HL-60/S4 (cell line): ENCODE measurements at regions not wholly inside any gene's neighbourhood (a gene's known extent, or its start where the extent isn't known, plus 50 kb on each side); places are given as distances from the start of the nearest gene placed in this dataset.

Experiments
- in situ Hi-C: fragments of 300-500 bp; cut with MboI; formaldehyde crosslinking; loops from 2 replicates; pipeline ENCODE4 v1.14.3; 2022; ENCODE audit warnings: low sequenced_read_pairs

DNA sequence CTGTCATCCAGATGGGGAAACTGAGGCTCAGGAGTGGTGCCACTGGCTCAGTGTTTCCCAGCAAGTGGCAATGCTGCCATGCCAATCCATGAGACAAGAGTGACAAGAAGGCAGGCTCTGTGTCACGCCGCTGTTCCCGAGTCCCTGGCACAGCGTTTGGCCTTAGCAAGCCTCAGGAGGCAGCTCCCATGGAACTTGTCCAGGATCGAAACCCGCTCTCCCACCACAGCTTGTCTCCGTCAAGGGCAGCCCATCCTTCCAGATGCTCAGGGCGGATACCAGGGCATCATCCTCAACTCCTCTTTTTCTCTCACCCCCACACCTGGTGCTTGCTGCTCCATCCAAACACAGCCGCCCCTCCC lies 110.6 kb upstream of the PTPN1 start:
- in situ Hi-C loops, result no loop called here

DNA sequence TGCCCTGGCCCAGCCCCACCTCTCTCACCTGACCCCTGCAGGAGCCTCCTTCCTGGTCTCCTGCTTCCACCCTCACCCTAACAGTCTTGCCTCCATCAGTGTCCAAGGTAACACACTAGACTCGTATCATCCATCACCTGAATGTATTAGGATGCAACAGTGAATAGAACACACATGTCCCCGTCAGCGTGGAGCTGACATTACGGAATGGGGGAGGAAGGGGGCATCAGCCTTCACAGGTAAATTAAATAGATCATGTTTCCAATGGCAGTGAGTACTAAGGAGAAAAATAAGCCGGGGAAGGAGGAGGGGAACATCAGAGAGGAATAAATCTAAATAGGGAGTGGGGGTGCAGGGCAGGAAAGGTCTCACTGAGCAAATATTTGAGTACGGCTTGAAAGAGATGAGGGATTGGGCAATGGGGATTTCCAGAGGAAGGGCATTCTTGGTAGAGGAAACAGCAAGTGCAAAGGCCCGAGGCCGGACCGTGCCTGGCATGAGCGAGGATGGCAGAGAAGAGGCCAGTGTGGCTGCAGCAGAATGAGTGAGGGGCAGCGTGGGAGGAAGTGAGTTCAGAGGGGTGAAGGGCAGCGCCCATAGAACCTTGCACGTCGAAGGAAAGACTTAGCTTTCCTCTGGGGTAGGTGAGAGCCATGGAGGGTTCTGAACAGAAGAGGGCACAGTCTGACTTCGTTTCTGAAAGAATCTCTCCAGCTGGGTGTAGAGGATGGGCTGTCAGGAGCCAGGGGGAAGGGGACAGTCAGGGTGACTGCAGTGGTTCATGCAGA lies 110.1 kb upstream of the PTPN1 start:
- in situ Hi-C loops, result no loop called here

DNA sequence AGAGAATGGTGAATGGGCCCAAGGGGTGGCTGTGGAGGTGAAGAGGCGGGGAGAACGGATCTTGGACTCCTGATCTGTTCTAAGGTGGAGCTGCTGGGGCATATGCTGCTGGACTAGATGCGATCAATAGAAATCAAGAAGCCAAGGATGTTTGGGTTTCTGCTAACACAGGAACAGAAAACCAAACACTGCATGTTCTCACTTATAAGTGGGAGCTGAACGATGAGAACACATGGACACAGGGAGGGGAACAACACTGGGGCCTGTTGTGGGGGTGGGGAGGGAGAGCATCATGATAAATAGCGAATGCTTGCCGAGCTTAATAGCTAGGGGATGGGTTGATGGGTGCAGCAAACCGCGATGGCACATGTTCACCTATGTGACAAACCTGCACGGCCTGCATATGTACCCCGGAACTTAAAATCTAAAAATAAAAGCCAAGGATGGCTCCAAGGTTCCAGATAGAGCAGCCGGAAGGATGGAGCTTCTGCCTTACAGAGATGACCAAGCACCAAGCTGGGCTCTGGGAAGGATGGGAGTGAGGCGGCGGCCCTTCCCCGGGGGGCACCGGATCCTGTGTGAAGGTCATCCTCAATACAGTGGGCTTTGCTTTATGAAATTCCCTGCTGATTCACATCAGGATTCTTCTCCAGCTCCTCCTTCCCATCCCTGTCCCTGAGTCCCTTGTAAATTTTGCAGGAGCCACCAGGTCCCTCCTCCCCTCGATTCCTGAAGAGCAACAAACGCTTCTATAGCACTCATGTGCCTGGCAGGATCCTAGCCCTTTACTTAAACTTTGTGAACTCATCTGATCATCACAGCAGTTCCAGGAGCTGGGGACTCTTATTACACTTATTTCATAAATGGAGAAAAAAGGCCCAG lies 109.2 kb upstream of the PTPN1 start:
- in situ Hi-C loops, result no loop called here

DNA sequence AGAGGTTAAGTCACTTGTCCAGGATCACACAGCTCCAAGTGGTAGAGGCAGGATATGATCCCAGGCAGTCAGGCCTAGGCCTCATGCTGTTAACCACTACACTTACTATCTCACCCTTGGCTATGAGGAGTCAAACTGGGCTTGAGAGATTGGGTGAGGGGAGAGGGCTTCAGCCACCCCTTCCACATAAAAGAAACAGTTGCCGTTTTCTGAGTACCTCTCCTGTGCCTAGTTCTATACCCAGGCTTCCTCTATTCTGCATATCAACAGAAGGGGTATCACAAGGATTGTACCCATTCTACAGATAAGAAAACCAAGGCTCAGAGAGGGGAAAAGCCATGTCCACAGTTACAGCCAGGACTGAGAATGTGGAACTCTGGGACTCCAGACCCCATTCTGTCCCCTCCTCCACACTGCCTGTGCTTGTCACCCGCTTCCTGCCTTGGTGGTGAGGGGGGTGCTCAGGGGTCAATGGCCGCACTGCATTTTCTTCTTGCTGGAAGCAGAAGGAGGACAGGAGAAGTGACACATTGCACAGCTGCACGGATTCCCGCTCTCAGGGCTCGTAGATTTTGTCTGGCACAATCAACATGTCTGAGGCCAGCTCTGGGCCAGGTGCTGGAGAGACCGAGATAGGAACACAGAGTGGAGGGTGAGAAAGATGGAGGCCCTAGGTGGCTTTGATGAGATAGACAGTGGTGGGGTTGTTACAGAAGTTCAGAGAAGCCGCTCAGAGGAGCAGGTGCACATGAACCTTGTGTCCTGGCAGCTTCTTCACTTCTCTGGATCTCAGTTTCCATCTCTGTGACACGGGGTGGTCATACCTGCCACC lies 108.4 kb upstream of the PTPN1 start:
- in situ Hi-C loops, result no loop called here

DNA sequence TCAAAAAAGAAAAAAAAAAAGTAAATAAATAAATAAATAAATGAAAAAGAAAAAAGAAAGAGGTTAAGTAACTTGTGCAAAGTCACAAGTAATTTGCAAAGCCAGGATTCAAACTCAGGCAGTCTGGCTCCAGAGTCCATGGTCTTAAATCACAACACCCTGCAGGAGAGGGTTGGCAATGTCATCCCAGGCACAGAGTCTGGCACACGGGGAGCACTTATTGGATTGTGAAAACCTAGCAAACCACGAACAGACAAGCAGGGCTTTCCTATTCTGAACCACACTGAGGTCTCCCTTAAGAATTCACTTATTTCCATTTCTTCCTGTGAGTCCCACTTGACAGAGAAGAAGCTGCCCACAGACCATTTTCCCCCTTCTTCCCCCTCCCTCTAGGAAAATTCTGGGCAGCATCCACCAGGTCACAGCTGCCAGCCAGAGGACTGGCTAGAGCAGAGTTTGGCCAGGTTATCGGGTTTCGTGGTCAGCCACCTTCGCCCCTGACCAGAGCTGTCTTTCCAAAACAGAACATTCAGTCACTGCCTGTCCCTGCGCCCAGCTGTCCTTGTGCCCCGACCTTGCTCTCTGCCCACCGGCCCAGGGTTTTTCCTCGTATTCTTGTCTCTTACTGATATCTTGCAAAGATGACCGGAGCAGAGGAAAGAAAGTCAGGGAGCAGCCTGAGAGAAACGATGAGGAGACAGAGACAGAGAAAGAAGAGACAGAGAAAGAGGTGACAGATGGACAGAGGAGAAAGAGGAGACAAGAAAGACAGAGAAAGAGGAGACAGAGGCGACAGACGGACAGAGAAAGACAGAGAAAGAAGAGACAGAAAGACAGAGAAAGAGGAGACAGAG lies 106.4 kb upstream of the PTPN1 start:
- in situ Hi-C loops, result no loop called here

DNA sequence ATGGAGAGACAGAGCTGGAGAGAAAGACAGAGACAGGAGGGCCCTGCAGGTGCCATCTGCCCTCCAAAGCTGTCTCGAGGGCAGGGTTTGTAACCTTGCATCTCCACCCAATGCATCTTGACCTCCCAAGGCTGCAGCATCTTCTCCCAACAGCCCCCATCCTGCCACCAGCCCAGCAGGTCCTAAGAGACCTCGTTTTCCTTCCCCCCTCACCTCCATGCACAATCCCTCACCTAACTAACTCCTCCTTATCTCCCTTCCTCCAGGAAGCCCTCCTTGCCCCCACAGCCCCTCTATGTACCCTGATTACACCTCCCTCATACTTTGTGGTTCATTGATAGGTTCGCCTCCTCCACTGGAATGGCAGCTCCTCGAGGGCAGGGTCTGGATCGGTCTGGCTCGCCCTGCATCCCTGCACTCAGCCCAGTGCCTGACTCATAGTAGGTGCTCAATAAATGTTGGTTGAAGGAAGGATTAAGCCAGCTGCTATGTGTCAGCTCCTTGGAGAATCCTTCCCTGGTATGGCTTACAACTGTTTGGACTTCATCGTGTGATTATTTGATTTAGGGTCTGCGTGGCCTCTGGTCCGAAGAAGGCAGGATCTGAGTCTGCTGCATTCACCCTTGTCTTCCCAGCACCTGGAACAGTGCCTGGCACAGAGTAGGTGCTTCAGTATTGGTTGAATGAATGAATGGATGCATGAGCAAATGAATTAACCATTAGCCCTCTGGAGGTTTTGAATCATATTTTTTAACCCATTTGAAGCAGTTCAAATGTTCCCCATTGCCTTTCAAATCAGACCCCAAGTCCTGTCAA lies 105.6 kb upstream of the PTPN1 start:
- in situ Hi-C loops, result no loop called here

DNA sequence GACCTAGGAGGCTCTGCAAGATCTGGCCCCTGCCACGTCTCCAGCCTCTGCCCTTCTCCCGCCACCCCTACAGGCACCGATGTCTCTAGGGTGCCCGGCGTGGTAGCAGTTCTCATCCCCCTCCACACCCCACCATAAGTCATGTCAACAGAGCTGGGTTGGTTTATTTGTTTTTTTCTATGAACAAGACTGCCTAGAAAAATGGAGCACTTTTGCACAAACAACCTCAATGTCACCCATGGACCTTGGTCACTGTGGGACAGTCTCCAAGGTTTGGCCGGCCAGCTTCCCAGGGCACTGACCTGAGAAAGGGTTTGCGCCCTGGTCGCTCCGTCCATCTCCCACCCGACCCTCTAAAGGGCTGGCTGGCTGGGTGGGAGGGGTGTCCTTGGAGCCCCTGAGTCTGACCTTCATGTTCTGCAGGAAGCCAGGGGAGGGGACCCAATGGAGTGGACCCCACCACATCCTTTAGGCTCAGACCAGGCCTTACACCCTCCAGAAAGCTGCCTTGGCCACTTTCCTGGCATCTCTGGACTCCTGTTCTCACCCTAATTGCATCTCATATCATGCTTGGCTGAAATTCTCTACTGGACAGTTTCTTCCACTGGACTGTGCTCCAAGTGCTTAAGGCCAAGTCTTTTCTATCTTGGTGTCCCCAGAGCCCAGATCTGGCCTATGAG lies 104.8 kb upstream of the PTPN1 start:
- in situ Hi-C loops, result no loop called here

DNA sequence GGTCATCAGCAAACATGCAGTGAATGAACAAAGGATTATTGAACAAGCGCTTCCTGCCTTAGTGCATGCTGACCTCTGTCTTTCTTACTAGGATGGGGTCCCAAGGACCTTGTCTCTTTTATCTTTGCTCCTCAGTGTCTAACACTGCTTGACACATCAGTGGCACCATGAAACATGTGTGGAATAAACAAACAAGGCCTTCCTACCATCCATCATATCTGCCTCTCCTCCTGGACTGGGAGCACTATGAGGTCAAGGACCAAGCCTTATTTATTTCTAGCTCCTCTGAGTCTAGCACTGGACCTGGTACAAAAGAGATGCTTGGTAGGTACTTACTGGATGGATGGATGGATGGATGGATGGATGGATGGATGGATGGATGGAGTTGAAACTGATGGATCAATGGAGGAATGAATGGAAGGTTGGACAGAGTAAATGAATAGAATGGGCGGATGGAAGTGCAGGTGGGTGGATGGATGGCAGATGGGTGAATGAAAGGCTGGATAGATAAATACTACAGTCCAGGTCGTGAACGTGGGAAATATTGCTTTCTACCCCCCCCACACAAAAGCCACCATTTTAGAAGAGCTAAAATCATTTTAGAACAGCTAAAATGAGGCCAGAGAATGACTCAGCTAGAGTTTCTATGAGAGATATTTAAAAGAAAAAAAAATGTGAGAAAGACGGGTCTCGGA lies 104.1 kb upstream of the PTPN1 start:
- in situ Hi-C loops, result no loop called here

DNA sequence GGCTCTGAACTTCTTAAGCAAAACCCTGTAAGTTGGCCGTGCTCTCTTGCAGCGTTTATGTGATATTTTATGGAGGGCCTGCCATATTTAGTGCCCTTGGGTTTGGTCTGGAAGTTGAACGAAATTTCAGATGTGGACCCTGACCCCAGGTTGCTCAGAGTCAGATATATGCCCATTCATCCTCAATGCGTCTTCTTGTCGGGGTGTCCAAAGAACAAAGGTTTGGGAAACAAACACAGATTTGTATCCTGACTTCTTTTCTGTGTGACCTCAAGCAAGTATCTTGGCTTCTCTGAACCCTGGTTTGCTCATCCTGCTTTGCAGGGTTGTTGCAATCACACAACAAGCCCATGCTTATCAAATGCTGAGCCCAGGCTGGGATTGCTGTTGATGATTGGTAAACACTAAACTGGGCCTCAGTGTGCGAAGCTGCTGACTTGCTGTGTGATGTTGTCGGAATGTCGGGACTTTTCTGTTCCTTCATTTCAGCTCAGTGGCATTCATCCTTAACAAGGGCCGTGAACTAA lies 103.5 kb upstream of the PTPN1 start:
- in situ Hi-C loops, result no loop called here

DNA sequence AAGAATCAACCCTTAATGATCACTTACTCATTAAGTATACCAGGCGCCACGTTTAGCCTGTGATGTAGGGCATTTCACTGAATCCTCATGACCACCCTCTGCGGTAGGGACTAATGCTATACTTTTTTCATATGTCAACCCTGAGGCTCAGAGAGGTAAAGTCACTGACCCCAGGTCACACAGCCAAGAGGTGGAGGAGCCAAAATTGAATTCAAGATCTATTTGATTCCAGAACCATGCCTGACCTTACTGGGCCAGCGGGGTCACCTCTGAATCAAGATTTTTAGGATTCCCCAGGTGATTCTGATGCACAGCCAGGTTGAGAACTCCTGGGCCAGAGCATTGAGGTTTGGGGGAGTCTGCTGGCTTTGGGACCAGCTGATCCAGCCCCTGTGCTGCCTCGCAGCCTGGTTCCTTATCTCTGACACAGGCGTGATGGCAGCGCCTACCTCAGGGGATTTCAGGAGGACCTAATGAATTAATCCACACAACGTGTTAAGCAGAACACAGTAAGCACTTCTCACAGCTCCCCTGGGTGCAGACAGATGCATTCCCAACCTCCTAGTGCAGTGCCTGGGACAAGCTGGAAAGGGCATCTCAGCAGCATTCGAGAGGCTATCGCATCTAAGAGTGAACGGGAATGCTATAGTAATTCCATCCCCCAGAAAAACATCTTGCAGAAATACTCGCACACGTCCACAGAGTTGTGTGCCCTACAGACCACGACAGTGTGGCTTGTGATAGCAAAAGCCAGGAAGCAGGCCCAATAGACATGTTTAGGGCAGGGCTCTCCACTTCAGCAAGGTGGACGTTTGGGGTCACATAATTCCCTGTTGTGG lies 101.4 kb upstream of the PTPN1 start:
- in situ Hi-C loops, result no loop called here

DNA sequence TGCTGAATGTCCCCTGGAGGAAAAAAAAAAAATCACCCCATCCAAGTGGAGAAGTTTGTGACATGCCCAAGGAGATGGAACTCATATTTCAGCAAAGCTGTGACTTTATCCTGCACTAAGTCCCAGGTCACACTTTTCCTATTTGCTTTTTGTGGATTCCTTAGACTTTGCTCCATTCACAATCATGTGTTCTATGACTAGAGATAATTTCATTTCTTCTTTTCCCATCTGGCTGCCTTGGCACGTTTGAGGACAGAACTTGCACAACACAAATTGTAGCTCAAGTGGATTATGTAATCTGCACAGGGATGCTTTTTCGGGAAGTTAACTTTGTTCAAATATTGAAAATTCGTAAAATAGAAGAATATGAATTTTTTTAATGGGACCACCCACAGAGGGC lies 100.7 kb upstream of the PTPN1 start:
- in situ Hi-C loops, result no loop called here

DNA sequence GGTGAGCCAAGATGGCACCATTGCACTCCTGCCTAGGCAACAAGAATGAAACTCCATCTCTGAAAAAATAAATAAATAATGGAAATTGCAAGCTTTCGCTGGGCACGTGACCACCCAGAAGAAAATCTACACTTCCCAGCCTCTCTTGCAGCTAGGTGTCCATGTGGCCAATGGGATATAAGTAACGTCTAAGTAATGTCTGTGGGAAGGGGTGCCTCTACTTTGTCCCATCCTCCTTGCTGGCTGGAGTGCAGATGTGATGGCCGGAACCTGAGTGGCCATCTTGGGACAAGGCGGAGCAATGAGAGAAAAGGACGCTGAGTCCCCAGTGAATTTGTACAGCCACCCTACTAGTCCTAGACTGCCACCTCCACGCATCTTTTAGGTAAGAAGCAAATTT lies 99.8 kb upstream of the PTPN1 start:
- in situ Hi-C loops, result no loop called here

DNA sequence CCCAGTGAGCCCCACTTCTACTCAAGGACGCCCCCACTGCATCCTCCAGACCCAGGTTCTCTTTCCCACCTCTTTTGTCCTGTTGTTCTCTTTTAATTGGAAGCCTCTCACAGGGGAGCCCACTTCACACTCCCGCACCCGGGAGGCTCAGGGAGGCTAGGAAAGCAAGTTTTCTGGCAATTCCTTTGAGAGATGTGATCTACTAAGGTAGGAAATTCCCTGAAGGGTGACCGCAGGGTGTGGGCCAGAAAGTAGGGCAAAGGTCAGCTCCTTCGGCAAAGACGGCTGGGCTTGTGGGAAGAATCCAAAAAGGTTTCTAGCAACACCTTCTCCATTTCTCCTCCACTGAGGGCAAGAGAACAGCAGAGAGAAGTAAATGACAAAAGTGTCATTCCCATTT lies 98.1 kb upstream of the PTPN1 start:
- in situ Hi-C loops, result no loop called here

DNA sequence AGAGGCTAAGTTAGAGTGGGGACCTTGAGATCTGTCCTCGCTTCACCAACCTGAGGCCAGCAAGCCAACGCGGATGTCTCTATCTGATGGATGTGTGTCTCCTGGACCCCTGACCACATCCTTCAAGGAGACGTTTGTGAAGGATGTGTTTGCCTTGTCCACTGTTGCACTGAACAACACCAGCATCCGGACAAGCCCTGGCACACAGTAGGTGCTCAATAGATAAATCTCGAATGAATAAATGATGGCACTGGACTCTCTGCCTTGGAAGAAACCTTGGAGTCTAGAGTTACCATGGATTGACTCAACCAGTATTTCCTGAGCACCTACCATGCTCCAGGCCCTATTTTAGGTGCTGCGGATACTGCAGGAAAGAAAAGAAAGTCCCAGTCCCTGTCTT lies 97.7 kb upstream of the PTPN1 start:
- in situ Hi-C loops, result no loop called here

DNA sequence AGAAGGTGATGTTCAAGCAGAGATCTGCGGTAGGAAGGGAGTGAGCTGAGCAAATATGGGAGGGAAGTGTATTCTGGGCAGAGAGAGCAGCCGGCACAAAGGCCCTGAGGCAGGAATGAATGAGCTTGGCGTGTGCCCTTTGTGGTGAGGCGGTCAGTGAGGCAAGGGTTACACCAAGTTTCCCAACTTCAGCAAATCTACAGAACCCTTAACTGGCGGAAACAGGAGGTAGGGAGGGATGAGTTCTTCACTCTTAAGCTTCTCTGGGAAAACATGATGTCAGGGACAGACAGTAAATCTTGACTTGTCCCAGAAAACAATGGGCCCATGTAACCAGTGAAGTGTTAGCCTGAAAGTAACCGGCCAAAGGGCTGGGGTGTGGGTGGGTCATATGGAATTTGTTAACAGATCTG lies 97.1 kb upstream of the PTPN1 start:
- in situ Hi-C loops, result no loop called here

DNA sequence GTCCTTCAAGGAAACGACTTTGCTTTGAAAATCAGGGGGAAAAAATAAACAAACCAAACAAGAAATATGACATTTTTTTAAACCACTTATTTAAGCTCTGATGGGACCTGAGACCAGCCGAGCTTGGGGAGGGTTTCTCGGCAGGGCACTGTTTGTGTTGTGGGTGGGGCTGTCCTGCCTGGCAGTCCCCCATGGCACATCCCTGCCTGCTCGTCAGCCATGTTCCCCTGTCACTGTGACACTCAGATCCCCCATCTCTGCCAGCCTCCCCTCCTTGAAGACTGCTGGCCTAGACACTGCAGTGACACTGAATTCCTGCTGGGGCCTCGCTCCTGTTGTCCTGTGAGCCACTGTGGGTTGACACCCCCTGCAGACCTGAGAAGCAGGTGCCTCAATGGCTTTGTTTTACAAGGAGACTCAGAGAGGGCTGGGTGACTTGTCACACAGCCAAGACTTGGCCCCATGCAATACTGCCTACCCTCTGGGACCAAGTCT lies 95.1 kb upstream of the PTPN1 start:
- in situ Hi-C loops, result no loop called here
